ENCODE measurements at regions not wholly inside any gene's neighbourhood (a gene's known extent, or its start where the extent isn't known, plus 50 kb on each side); places are given as distances from the start of the nearest gene placed in this dataset.

- DNase-seq, result no peak
These were observed 236.6 kb upstream of the GJB5 start for GRCh38 chr1:34518146-34518699.

GRCh38 chr1:34520111-34520510 lies 234.7 kb upstream of the GJB5 start:
- DNase-seq, result no peak

GRCh38 chr1:34524783-34525182 lies 230.1 kb upstream of the GJB5 start:
- DNase-seq, result no peak

- DNase-seq, result no peak
These were observed 224.7 kb upstream of the GJB5 start for GRCh38 chr1:34529935-34530859.

- no peak for DNase-seq
These were observed 222.7 kb upstream of the GJB5 start for GRCh38 chr1:34532113-34532512.

GRCh38 chr1:34538481-34538880 lies 216.4 kb upstream of the GJB5 start:
- no peak for DNase-seq

- DNase-seq, result no peak
These were observed 207.7 kb upstream of the GJB5 start for GRCh38 chr1:34547046-34547674.

- DNase-seq, result no peak
These were observed 205.6 kb upstream of the GJB5 start for GRCh38 chr1:34549199-34549598.

- DNase-seq, result no peak
These were observed 176.5 kb upstream of the GJB5 start for GRCh38 chr1:34578306-34578705.

- no peak for DNase-seq
These were observed 172.5 kb upstream of the GJB5 start for GRCh38 chr1:34582356-34582755.

GRCh38 chr1:34587761-34588160 lies 167.1 kb upstream of the GJB5 start:
- DNase-seq, result no peak

- no peak for DNase-seq
These were observed 164.6 kb upstream of the GJB5 start for GRCh38 chr1:34590211-34590623.

GRCh38 chr1:34591751-34592629 lies 162.9 kb upstream of the GJB5 start:
- DNase-seq, result no peak

GRCh38 chr1:34597877-34598514 lies 156.9 kb upstream of the GJB5 start:
- no peak for DNase-seq

- DNase-seq, result no peak
These were observed 151.9 kb upstream of the GJB5 start for GRCh38 chr1:34602907-34603306.

- DNase-seq, result no peak
These were observed 151.3 kb upstream of the GJB5 start for GRCh38 chr1:34603594-34603993.

- DNase-seq, result no peak
These were observed 148.3 kb upstream of the GJB5 start for GRCh38 chr1:34606504-34606903.

GRCh38 chr1:34610063-34610462 lies 144.8 kb upstream of the GJB5 start:
- no peak for DNase-seq

GRCh38 chr1:34611571-34611970 lies 143.3 kb upstream of the GJB5 start:
- DNase-seq, result no peak

GRCh38 chr1:34612091-34612827 lies 142.6 kb upstream of the GJB5 start:
- DNase-seq, result no peak

GRCh38 chr1:34617321-34618118 lies 137.3 kb upstream of the GJB5 start:
- no peak for DNase-seq
